Endothelial cell of umbilical vein (primary cell): ENCODE measurements at regions not wholly inside any gene's neighbourhood (a gene's known extent, or its start where the extent isn't known, plus 50 kb on each side); places are given as distances from the start of the nearest gene placed in this dataset.

Experiments
- CTCF ChIP-seq, 2 donors: IDR thresholded peaks; 1 replicate in 1 of 2; 2 replicates in 1 of 2; pipeline ENCODE4 v1.5.1; 2011; ENCODE audit warnings: low read length in 2 of 2, mild to moderate bottlenecking in 2 of 2, moderate library complexity in 2 of 2, control low read depth in 1 of 2, inconsistent platforms in 1 of 2, low read depth in 1 of 2; ENCODE audit not compliant: insufficient read depth in 1 of 2; ENCODE audit errors: extremely low read depth in 1 of 2
- EZH2 ChIP-seq: IDR thresholded peaks from 2 replicates; pipeline ENCODE4 v1.6.1; 2012; ENCODE audit warnings: borderline replicate concordance, low read depth, mild to moderate bottlenecking, moderate library complexity, low read length, inconsistent platforms; ENCODE audit not compliant: severe bottlenecking
- FOS ChIP-seq: IDR thresholded peaks from 2 replicates; pipeline ENCODE4 v1.6.1; 2011; ENCODE audit warnings: mild to moderate bottlenecking, low read length, moderate library complexity, borderline replicate concordance; ENCODE audit not compliant: insufficient read depth
- MAX ChIP-seq: IDR thresholded peaks from 2 replicates; pipeline ENCODE4 v1.6.1; 2011; ENCODE audit not compliant: insufficient read depth, insufficient read length
- MYC ChIP-seq: IDR thresholded peaks from one replicate; pipeline ENCODE4 v1.6.1; 2011; ENCODE audit warnings: mild to moderate bottlenecking, low read depth, low read length
- POLR2AphosphoS5 ChIP-seq: IDR thresholded peaks from 2 replicates; pipeline ENCODE4 v1.6.1; 2012; ENCODE audit warnings: low read depth, mild to moderate bottlenecking, control low read depth, low read length, moderate library complexity; ENCODE audit not compliant: insufficient read depth

DNA sequence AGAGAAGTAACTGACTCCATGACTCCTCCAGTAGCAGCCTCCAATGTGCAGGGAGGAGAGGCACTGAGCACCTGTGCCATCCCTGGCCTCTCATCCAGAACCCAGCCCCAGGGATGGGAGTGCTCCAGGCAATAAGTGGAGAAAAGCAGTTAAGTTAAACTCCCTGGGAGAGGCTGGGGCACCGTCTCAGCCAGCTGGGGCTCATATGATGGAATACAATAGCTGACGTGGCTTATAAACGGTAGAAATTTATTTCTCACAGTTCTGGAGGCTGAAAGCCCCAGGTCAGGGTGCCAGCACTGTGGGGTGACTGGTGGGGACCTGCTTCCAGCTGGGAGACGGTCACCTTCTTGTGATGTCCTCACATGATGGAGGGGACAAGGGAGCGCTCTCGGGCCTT lies 94.7 kb downstream of the RAMP3 start:
- TF ChIP-seq POLR2AphosphoS5 (no peak), CTCF (IDR thresholded peaks at IDR 0.05; ENCODE audit: extremely low read depth in 1 of 2, insufficient read depth in 1 of 2, low read depth in 1 of 2, low read length in 2 of 2) (no peak), EZH2 (no peak), MYC (no peak), FOS (no peak), MAX (no peak)
